GM18498 (cell line): ENCODE measurements at regions not wholly inside any gene's neighbourhood (a gene's known extent, or its start where the extent isn't known, plus 50 kb on each side); places are given as distances from the start of the nearest gene placed in this dataset.

Experiments used
- ATAC-seq: cut with Tn5 transposase; IDR thresholded peaks from one replicate; pipeline ENCODE4 v1.9.1; 2021; ENCODE audit warnings: mild to moderate bottlenecking, moderate library complexity; ENCODE audit not compliant: unreplicated experiment

- ATAC-seq = no peak
Observed at GRCh38 chr4:167290678-167291077, 56.4 kb upstream of the SPOCK3 start.

GRCh38 chr4:167308876-167309275 lies 74.6 kb upstream of the SPOCK3 start:
- no peak for ATAC-seq

GRCh38 chr4:167321299-167321698 lies 87.0 kb upstream of the SPOCK3 start:
- no peak for ATAC-seq

GRCh38 chr4:167339781-167340180 lies 105.5 kb upstream of the SPOCK3 start:
- ATAC-seq = no peak

- no peak for ATAC-seq
Observed at GRCh38 chr4:167359711-167360110, 125.4 kb upstream of the SPOCK3 start.

- no peak for ATAC-seq
Observed at GRCh38 chr4:167379076-167379835, 145.0 kb upstream of the SPOCK3 start.

GRCh38 chr4:167380964-167381363 lies 146.7 kb upstream of the SPOCK3 start:
- ATAC-seq = no peak

GRCh38 chr4:167383291-167383690 lies 149.0 kb upstream of the SPOCK3 start:
- ATAC-seq = no peak

GRCh38 chr4:167397586-167397985 lies 163.3 kb upstream of the SPOCK3 start:
- ATAC-seq = no peak

- ATAC-seq = no peak
Observed at GRCh38 chr4:167399201-167399600, 164.9 kb upstream of the SPOCK3 start.

- ATAC-seq = no peak
Observed at GRCh38 chr4:167406181-167406580, 171.9 kb upstream of the SPOCK3 start.

- ATAC-seq = no peak
Observed at GRCh38 chr4:167415461-167415860, 181.2 kb upstream of the SPOCK3 start.

GRCh38 chr4:167419468-167420140 lies 185.3 kb upstream of the SPOCK3 start:
- ATAC-seq = no peak

GRCh38 chr4:167421201-167421600 lies 186.9 kb upstream of the SPOCK3 start:
- ATAC-seq = no peak

- ATAC-seq = no peak
Observed at GRCh38 chr4:167424341-167425256, 190.3 kb upstream of the SPOCK3 start.

GRCh38 chr4:167428156-167428555 lies 193.9 kb upstream of the SPOCK3 start:
- no peak for ATAC-seq

- ATAC-seq = no peak
Observed at GRCh38 chr4:167431371-167431770, 197.1 kb upstream of the SPOCK3 start.

GRCh38 chr4:167435786-167436185 lies 201.5 kb upstream of the SPOCK3 start:
- no peak for ATAC-seq

- no peak for ATAC-seq
Observed at GRCh38 chr4:167443841-167444240, 209.5 kb upstream of the SPOCK3 start.

- ATAC-seq = no peak
Observed at GRCh38 chr4:167452922-167453430, 218.7 kb upstream of the SPOCK3 start.

- no peak for ATAC-seq
Observed at GRCh38 chr4:167456619-167457018, 222.3 kb upstream of the SPOCK3 start.
